ENCODE measurements at regions not wholly inside any gene's neighbourhood (a gene's known extent, or its start where the extent isn't known, plus 50 kb on each side); places are given as distances from the start of the nearest gene placed in this dataset.

DNA sequence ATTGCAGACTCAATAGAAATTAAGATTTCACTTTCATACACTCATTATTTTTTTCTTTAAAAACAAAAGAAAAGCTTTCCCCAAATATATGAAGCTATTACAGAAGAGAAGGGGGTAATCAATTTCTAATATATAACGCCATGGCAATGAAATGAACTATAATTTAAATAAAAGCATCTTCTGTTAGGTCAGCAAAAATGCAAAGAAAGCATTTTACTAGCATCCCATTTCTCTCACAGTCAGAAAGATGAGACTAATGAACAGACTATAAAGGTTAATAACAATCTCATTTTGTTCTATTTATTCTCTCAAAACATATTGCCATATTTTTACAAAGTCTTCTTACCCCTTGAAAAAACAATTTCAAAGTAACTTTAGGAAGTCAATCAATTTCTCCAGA, 89.0 kb downstream of the TRIML1 start:
- 80 to 88% (median 85%) methylated on average over 1 of the region's 1 CpG for WGBS, 5 donors
- DNase-seq = no peak
- no peak overlapping the region for H3K4me3 ChIP-seq
- H3K27ac ChIP-seq = no peak overlapping the region
- H3K4me1 ChIP-seq = no peaks in the 10 kb centered on the region
- H3K27me3 ChIP-seq (replicated peaks in 1 of 7) = no peaks in the 10 kb centered on the region
- no peaks in the 10 kb centered on the region for H3K36me3 ChIP-seq
- no peaks in the 10 kb centered on the region for H3K9me3 ChIP-seq
- intact Hi-C loops (cut with DNase I; ENCODE audit: low total_unique reads) = no loop called here
- TF ChIP-seq, protein P1, sequence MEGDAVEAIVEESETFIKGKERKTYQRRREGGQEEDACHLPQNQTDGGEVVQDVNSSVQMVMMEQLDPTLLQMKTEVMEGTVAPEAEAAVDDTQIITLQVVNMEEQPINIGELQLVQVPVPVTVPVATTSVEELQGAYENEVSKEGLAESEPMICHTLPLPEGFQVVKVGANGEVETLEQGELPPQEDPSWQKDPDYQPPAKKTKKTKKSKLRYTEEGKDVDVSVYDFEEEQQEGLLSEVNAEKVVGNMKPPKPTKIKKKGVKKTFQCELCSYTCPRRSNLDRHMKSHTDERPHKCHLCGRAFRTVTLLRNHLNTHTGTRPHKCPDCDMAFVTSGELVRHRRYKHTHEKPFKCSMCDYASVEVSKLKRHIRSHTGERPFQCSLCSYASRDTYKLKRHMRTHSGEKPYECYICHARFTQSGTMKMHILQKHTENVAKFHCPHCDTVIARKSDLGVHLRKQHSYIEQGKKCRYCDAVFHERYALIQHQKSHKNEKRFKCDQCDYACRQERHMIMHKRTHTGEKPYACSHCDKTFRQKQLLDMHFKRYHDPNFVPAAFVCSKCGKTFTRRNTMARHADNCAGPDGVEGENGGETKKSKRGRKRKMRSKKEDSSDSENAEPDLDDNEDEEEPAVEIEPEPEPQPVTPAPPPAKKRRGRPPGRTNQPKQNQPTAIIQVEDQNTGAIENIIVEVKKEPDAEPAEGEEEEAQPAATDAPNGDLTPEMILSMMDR (IDR thresholded peaks at IDR 0.05 in 8 of 11, conservative IDR thresholded peaks at IDR 0.05 in 3 of 11) = no peak
- TF ChIP-seq POLR2A (IDR thresholded peaks at IDR 0.05) (no peak), POLR2AphosphoS5 (IDR thresholded peaks at IDR 0.05) (no peak)

DNA sequence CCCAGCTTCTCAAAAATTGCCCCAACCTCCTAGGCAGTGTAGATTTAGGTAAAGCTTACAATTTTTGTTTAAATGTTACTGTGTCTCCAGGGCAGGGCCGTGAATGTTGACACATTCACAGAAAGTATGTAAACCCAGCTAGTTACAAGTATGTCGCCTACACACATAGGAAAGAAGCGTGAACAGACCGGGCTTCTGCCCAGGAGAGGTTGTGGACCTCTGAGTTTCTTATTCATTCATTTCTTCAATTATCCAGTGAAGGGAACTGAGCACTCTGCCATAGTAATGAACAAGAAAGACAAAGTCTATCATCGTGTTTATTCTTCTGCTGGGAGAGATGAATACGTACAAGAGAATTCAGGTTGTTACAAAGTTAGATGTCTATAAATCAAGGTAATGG, 93.2 kb downstream of the TRIML1 start:
- DNase-seq = no peak
- Histone ChIP-seq H3K9me3 (peaks cover 0 to 6% (median 0%) of the 10 kb centered on the region in 8 donors), H3K27ac (no peak overlapping the region), H3K27me3 (replicated peaks in 1 of 7) (no peaks in the 10 kb centered on the region), H3K36me3 (no peaks in the 10 kb centered on the region), H3K4me3 (no peak overlapping the region), H3K4me1 (no peaks in the 10 kb centered on the region)
- intact Hi-C loops (cut with DNase I; ENCODE audit: low total_unique reads) = no loop called here
- 83 to 90% (median 84%) methylated on average over 6 of the region's 6 CpGs for WGBS, 5 donors
- no peak for TF ChIP-seq POLR2A (IDR thresholded peaks at IDR 0.05)
- TF ChIP-seq, protein P1 (IDR thresholded peaks at IDR 0.05 in 8 of 11, conservative IDR thresholded peaks at IDR 0.05 in 3 of 11) = no peak
- no peak for TF ChIP-seq POLR2AphosphoS5 (IDR thresholded peaks at IDR 0.05)

DNA sequence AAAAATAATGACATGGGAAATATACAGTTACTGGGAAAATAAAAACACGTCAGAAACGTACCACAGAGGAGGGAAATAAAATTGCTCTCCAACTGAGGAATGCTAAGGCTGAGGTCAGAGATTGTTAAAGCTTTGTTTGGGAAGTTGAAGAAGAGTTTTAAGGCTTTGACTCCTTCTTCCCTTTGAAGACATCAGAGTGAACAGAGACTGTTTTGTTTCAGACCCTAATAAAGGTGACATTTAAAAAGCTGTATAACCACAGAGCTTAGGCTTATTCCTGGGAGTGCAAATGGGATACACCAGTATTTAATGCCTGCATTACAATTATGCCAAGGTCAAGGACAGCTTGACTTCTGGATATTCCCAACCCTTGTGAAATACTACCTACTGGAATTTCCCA, 102.8 kb downstream of the TRIML1 start:
- H3K36me3 ChIP-seq = no peaks in the 10 kb centered on the region
- intact Hi-C loops (cut with DNase I; ENCODE audit: low total_unique reads) = no loop called here

DNA sequence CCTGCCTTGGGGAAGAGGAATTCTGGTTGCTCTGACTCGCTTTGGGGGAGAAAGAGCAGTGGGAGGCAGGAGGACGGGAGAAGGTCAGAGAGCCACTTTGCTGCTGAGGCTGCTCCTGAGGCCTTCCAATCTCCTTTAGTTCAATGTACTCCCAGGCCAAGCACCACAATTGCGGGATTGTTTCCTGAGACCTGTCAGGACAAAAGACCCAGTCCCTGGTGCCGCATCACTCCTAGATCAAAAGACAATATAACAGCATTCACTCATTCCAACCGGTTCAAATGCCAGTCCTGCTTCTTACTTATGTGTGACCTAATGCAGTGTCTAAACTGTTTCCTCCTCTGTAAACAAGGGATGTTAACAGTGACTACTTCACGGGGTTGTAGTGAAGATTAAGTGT, 106.4 kb downstream of the TRIML1 start:
- Histone ChIP-seq H3K36me3 (no peaks in the 10 kb centered on the region), H3K27me3 (replicated peaks in 1 of 7) (no peaks in the 10 kb centered on the region), H3K4me3 (no peak overlapping the region), H3K4me1 (no peaks in the 10 kb centered on the region), H3K9me3 (peaks cover 0 to 15% (median 0%) of the 10 kb centered on the region in 8 donors), H3K27ac (no peak overlapping the region)
- 66 to 75% (median 71%) methylated on average over 5 to 6 of the region's 6 CpGs for WGBS, 5 donors
- TF ChIP-seq, protein P1 (IDR thresholded peaks at IDR 0.05 in 8 of 11, conservative IDR thresholded peaks at IDR 0.05 in 3 of 11) = no peak
- TF ChIP-seq POLR2A (IDR thresholded peaks at IDR 0.05) (no peak), POLR2AphosphoS5 (IDR thresholded peaks at IDR 0.05) (no peak)
- intact Hi-C loops (cut with DNase I; ENCODE audit: low total_unique reads) = no loop called here
- DNase-seq = no peak

More for the DNA sequence above, 102.8 kb downstream of the TRIML1 start:
- DNase-seq = no peak
- TF ChIP-seq POLR2A (IDR thresholded peaks at IDR 0.05) (no peak), POLR2AphosphoS5 (IDR thresholded peaks at IDR 0.05) (no peak)
- TF ChIP-seq, protein P1 (IDR thresholded peaks at IDR 0.05 in 8 of 11, conservative IDR thresholded peaks at IDR 0.05 in 3 of 11) = no peak
- no peak overlapping the region for H3K27ac ChIP-seq
- peaks cover 0 to 5% (median 0%) of the 10 kb centered on the region in 8 donors for H3K9me3 ChIP-seq
- H3K27me3 ChIP-seq (replicated peaks in 1 of 7) = no peaks in the 10 kb centered on the region
- WGBS, 5 donors = 28 to 67% (median 41%) methylated on average over 2 of the region's 2 CpGs
- no peaks in the 10 kb centered on the region for H3K4me1 ChIP-seq
- H3K4me3 ChIP-seq = no peak overlapping the region

All from spleen (tissue), 11 donors.